ENCODE measurements at regions not wholly inside any gene's neighbourhood (a gene's known extent, or its start where the extent isn't known, plus 50 kb on each side); places are given as distances from the start of the nearest gene placed in this dataset.

DNA sequence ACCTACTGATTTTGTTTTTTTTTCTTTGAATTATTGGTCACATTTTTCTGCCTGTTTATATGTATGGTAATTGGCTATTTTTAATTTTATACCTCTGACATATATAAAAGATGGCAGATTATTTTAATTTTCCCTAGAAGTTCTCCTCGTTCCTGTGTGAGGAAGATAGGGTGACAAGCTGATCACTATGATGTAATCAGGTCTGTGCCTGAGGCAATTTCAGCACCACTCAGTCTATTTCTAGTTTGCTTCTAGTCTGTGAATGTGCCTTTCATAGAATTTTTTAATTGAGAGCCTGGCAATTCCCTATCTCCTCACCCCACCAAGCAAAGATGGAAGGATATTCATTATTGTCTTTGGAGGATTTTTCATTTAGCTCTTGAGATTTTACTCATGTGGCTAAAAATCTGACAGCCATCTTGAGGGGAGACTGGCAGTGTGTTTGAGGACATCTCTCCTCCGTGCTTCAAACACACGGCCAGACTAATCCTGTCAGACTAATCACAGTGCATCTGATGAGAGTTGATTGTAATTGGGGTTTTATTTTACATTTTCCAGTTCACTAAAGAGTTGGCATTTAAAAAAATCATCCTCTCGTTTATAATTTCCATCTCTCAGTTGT lies 500.3 kb downstream of the TRIML1 start:
- no peak overlapping the region for H3K4me3 ChIP-seq (replicated peaks in 1 of 4; ENCODE audit: control extremely low read depth in 1 of 4, insufficient read depth in 1 of 4, low read depth in 3 of 4, low read length in 4 of 4)
- no peaks in the 10 kb centered on the region for H3K4me1 ChIP-seq (ENCODE audit: control insufficient read depth, extremely low read depth, insufficient read depth, low read length)
- H2AFZ ChIP-seq (ENCODE audit: low read length), result no peak overlapping the region
- H3K36me3 ChIP-seq (ENCODE audit: control insufficient read depth, insufficient read depth, low read length), result no peaks in the 10 kb centered on the region
- no peak overlapping the region for H3K27ac ChIP-seq (ENCODE audit: insufficient read depth, low read length)
- TF ChIP-seq, protein P1, sequence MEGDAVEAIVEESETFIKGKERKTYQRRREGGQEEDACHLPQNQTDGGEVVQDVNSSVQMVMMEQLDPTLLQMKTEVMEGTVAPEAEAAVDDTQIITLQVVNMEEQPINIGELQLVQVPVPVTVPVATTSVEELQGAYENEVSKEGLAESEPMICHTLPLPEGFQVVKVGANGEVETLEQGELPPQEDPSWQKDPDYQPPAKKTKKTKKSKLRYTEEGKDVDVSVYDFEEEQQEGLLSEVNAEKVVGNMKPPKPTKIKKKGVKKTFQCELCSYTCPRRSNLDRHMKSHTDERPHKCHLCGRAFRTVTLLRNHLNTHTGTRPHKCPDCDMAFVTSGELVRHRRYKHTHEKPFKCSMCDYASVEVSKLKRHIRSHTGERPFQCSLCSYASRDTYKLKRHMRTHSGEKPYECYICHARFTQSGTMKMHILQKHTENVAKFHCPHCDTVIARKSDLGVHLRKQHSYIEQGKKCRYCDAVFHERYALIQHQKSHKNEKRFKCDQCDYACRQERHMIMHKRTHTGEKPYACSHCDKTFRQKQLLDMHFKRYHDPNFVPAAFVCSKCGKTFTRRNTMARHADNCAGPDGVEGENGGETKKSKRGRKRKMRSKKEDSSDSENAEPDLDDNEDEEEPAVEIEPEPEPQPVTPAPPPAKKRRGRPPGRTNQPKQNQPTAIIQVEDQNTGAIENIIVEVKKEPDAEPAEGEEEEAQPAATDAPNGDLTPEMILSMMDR (conservative IDR thresholded peaks at IDR 0.05 in 1 of 2, IDR thresholded peaks at IDR 0.05 in 1 of 2; ENCODE audit: low read depth in 1 of 2, low read length in 2 of 2), result no peak
- no peak for TF ChIP-seq EZH2 (IDR thresholded peaks at IDR 0.05; ENCODE audit: low read length, missing control alignments)
- H3K9ac ChIP-seq (ENCODE audit: insufficient read depth, low read length), result no peak overlapping the region
- no peaks in the 10 kb centered on the region for H3K79me2 ChIP-seq (ENCODE audit: control insufficient read depth, insufficient read depth, low read length)
- H3K27me3 ChIP-seq (ENCODE audit: control insufficient read depth, insufficient read depth, low read length), result no peaks in the 10 kb centered on the region
- no peak overlapping the region for H3K4me2 ChIP-seq (ENCODE audit: extremely low read depth, insufficient read depth, low read length)
- DNase-seq (ENCODE audit: low read depth in 2 of 2), result no peak
- no peaks in the 10 kb centered on the region for H3K9me3 ChIP-seq (ENCODE audit: control insufficient read depth, insufficient read depth, low read depth, low read length)
- H4K20me1 ChIP-seq (ENCODE audit: control insufficient read depth, extremely low read depth, insufficient read depth, low read length), result no peaks in the 10 kb centered on the region

DNA sequence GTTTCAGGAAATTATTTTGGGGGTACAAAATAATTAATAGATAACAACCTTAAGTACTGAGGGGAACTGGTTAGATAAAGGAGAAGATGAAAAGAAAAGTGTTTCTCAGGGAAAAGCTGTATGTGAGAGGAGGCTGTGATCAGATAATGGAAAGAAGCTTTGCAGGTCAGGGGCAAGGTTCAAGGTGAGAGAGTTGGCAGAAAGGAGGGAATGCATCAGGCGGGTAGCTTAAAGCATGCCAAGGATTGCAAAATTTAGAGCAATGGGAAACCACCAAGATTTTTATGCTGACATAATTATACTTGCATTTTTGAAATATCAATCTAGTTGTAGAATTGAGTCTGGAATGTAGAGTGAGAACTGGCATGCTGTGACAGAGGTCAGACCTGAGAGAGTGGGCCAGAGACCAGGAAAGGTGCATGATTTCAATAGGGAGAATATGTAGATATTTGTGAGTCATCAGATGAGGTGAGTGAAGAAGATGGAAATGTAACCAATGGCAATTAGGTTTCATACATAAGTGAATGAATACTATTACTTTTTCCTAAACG lies 508.7 kb downstream of the TRIML1 start:
- no peak for DNase-seq (ENCODE audit: low read depth in 2 of 2)
- H3K79me2 ChIP-seq (ENCODE audit: control insufficient read depth, insufficient read depth, low read length), result no peaks in the 10 kb centered on the region
- no peaks in the 10 kb centered on the region for H3K9me3 ChIP-seq (ENCODE audit: control insufficient read depth, insufficient read depth, low read depth, low read length)
- H3K4me3 ChIP-seq (replicated peaks in 1 of 4; ENCODE audit: control extremely low read depth in 1 of 4, insufficient read depth in 1 of 4, low read depth in 3 of 4, low read length in 4 of 4), result no peak overlapping the region
- H3K27ac ChIP-seq (ENCODE audit: insufficient read depth, low read length), result no peak overlapping the region
- H2AFZ ChIP-seq (ENCODE audit: low read length), result no peak overlapping the region
- no peak for TF ChIP-seq EZH2 (IDR thresholded peaks at IDR 0.05; ENCODE audit: low read length, missing control alignments)
- TF ChIP-seq, protein P1 (conservative IDR thresholded peaks at IDR 0.05 in 1 of 2, IDR thresholded peaks at IDR 0.05 in 1 of 2; ENCODE audit: low read depth in 1 of 2, low read length in 2 of 2), result no peak
- H3K4me2 ChIP-seq (ENCODE audit: extremely low read depth, insufficient read depth, low read length), result no peak overlapping the region
- H3K36me3 ChIP-seq (ENCODE audit: control insufficient read depth, insufficient read depth, low read length), result no peaks in the 10 kb centered on the region
- H4K20me1 ChIP-seq (ENCODE audit: control insufficient read depth, extremely low read depth, insufficient read depth, low read length), result no peaks in the 10 kb centered on the region
- H3K4me1 ChIP-seq (ENCODE audit: control insufficient read depth, extremely low read depth, insufficient read depth, low read length), result no peaks in the 10 kb centered on the region
- no peaks in the 10 kb centered on the region for H3K27me3 ChIP-seq (ENCODE audit: control insufficient read depth, insufficient read depth, low read length)
- H3K9ac ChIP-seq (ENCODE audit: insufficient read depth, low read length), result no peak overlapping the region

DNA sequence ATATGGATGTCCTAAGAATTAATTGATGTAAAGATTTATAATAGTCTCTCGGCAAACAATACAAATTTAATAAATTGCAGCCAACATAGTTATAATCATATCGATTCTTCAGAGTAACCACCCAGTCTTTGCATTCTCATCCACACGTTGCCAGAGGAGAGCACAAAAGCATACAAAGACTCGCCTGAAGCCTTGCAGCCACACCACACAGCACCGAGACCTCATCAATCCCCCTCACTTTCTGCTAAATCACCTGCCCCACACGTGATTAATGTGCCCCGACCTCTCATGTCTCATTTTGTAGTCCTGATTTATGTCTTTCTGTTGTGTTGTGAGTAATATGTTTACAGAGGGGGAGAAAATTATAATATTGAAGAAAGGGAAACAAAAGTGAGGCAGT lies 510.4 kb downstream of the TRIML1 start:
- TF ChIP-seq, protein P1 (conservative IDR thresholded peaks at IDR 0.05 in 1 of 2, IDR thresholded peaks at IDR 0.05 in 1 of 2; ENCODE audit: low read depth in 1 of 2, low read length in 2 of 2), result no peak
- TF ChIP-seq EZH2 (IDR thresholded peaks at IDR 0.05; ENCODE audit: low read length, missing control alignments), result no peak
- H4K20me1 ChIP-seq (ENCODE audit: control insufficient read depth, extremely low read depth, insufficient read depth, low read length), result no peaks in the 10 kb centered on the region
- no peaks in the 10 kb centered on the region for H3K27me3 ChIP-seq (ENCODE audit: control insufficient read depth, insufficient read depth, low read length)
- H3K9ac ChIP-seq (ENCODE audit: insufficient read depth, low read length), result no peak overlapping the region
- no peaks in the 10 kb centered on the region for H3K79me2 ChIP-seq (ENCODE audit: control insufficient read depth, insufficient read depth, low read length)
- H3K4me2 ChIP-seq (ENCODE audit: extremely low read depth, insufficient read depth, low read length), result no peak overlapping the region
- no peaks in the 10 kb centered on the region for H3K4me1 ChIP-seq (ENCODE audit: control insufficient read depth, extremely low read depth, insufficient read depth, low read length)
- no peaks in the 10 kb centered on the region for H3K9me3 ChIP-seq (ENCODE audit: control insufficient read depth, insufficient read depth, low read depth, low read length)
- H2AFZ ChIP-seq (ENCODE audit: low read length), result no peak overlapping the region
- H3K27ac ChIP-seq (ENCODE audit: insufficient read depth, low read length), result no peak overlapping the region
- H3K4me3 ChIP-seq (replicated peaks in 1 of 4; ENCODE audit: control extremely low read depth in 1 of 4, insufficient read depth in 1 of 4, low read depth in 3 of 4, low read length in 4 of 4), result no peak overlapping the region
- no peak for DNase-seq (ENCODE audit: low read depth in 2 of 2)
- no peaks in the 10 kb centered on the region for H3K36me3 ChIP-seq (ENCODE audit: control insufficient read depth, insufficient read depth, low read length)

All from fibroblast of lung (primary cell).